GM21381 (cell line): ENCODE measurements at regions not wholly inside any gene's neighbourhood (a gene's known extent, or its start where the extent isn't known, plus 50 kb on each side); places are given as distances from the start of the nearest gene placed in this dataset.

ENCODE experiments used
- ATAC-seq: cut with Tn5 transposase; IDR thresholded peaks from one replicate; pipeline ENCODE4 v1.9.1; 2021; ENCODE audit warnings: mild to moderate bottlenecking, moderate library complexity; ENCODE audit not compliant: unreplicated experiment

- ATAC-seq, result peak; percentile 47
These were observed 65.6 kb upstream of the KDM7A start for GRCh38 chr7:140242057-140243031.

- no peak for ATAC-seq
These were observed 62.8 kb upstream of the KDM7A start for GRCh38 chr7:140239653-140239935.

- no peak for ATAC-seq
These were observed 62.2 kb upstream of the KDM7A start for GRCh38 chr7:140238778-140239652.

DNA sequence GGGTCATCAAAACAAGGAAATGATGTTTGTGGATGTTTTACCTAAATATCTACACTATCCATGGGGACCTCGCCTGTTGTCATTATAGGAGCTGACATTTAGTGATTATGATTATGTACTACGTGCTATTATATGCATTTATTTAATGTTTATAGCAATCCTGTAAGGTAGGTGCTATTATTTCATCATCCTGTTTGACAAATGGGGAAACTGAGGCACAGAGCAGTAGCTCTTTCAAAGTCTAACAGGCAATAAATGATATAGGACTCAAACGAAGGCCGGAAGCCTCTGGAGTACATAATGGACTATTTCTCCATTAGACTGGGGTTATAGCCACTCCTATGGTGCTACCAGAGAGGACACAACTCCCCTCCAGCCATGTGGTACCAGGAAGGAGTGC lies 60.6 kb upstream of the KDM7A start:
- no peak for ATAC-seq

DNA sequence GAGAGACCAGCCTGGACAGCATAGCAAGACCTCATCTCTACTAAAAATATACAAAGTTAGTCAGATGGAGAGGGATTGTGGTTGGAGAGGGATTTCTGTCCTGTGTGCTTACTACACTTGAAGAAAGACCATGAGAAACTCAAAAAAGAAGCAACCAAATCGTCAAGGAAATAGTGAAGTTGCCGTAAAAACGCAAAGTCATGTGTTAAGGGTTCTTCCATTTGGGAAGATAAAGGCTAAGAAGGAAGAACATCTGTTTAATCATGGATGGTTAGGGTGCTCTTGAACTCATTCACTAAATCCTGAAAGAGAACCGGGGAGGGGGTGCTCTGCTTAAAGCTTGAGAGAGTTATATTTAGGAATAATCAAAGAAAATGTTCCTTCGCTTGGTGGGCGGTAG lies 59.8 kb upstream of the KDM7A start:
- ATAC-seq, result no peak

- no peak for ATAC-seq
These were observed 58.3 kb upstream of the KDM7A start for GRCh38 chr7:140235114-140235513.

DNA sequence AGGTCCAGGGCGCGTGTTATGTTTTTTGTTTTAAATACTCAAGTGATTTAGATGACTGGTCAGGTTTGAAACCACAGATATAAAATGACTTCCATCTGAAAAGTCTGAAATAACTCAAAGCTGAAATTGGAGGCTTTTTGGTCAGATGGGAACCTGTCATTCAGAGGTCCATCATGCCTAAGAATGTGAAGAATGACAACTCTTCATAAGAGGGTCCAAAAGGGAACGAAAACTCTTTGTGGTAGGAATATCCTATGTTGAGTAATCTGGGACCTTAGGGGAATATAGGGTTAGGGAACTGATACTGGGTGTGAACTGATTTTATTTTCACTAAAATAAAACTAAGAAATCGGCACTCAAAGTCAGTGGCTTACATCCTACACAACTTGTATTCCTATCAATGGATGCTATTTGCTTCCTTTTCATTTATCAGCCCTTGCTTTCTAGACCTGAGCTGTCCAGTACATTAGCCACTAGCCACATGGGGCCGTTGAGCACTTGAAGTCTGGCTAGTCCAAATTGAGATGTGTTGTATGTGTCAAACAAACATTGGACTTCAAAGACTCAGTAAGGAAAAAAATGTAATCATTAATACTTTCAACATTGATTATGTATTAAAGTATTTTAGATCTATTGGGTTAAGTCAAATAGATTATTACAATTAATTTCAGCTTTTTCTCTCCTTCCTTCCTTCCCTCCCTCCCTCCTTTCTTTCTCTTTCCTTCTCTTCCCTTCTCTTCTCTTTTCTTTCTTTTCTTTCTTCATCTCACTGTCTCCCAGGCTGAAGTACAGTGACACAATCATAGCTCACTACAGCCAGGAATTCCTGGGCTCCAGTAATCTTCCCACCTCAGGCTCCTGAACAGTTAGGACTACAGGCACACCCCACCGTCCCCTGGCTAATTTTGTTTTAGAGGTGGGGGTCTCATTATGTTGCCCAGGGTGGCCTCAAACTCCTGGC lies 56.5 kb upstream of the KDM7A start:
- no peak for ATAC-seq

DNA sequence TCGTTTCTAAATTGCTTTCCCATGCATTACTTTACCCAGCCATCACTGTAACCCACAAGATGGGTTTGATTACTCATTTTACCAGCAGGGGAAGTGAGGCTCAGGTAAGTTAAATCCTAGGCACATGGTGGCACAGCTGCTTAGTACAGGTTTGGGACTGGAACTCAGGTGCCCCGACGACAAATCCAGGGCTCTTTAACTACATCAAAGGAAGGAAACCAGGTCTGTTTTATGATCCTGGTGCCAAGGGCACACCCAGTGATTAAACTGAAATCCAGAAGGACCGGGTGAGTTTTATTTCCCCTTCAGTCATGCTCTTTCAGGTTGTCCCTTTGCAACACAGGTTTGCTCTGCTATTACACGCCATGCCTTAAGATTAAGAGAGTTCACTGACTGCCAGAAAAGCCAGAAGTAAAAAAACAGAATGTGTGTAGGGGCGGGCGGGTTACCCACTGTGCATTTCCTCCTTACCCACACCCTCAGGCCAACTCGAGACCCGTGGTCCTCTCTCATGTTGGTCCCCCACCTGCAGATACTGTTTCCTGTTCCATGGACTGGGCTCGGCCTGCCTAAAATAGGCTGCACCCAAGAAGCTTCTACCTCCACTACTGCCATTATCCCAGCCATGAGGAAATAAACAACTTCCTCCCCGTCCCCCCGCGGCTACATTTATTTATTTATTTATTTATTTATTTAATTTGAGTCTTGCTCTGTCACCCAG lies 55.1 kb upstream of the KDM7A start:
- no peak for ATAC-seq

GRCh38 chr7:140230861-140231770 lies 54.3 kb upstream of the KDM7A start:
- ATAC-seq, result no peak

DNA sequence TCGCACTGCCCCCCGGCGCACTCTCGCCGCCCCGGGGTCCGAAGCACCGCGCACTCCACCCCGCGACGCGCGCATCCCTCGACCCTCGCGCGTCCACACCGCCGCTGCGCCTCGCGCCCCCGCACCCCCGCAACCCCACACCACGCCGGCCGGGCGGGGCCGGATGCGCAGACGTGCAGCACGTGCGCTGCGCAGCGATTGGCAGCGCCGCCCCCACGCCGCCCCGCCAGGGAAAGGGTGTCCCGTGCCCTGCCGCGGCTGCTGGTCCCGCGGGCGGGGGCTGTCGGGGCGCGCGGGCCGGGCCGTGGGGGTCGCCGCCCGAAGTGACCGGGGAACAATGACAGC lies 53.7 kb upstream of the KDM7A start:
- ATAC-seq, result peak; percentile 42

GRCh38 chr7:140229591-140230515 lies 53.1 kb upstream of the KDM7A start:
- ATAC-seq, result peak; percentile 28

- no peak for ATAC-seq
These were observed 52.3 kb upstream of the KDM7A start for GRCh38 chr7:140229101-140229525.
